K562 (cell line): ENCODE measurements at regions not wholly inside any gene's neighbourhood (a gene's known extent, or its start where the extent isn't known, plus 50 kb on each side); places are given as distances from the start of the nearest gene placed in this dataset.

Experiments used
- CREB1 ChIP-seq, 2 experiments: sonication (generic) in 1 of 2; formaldehyde crosslinking in 1 of 2; IDR thresholded peaks; 2 replicates each; pipeline versions ENCODE4 v1.6.1 to v1.8.0; 2012 to 2022; ENCODE audit warnings: inconsistent platforms in 1 of 2, mild to moderate bottlenecking in 1 of 2, missing genetic modification reagents in 1 of 2, moderate library complexity in 1 of 2
- MYC ChIP-seq, 2 experiments: fragments of 250-450 bp in 1 of 2; sonication (Bioruptor Pico) in 1 of 2; IDR thresholded peaks; 2 replicates each; pipeline versions ENCODE4 v1.5.1 to v1.6.1; 2012 to 2021; ENCODE audit warnings: low read depth in 2 of 2, borderline replicate concordance in 1 of 2, improper control_type of control experiment in 1 of 2, low read length in 1 of 2, mild to moderate bottlenecking in 1 of 2, moderate library complexity in 1 of 2
- NR2F6 ChIP-seq: fragments of 450-650 bp; formaldehyde crosslinking; IDR thresholded peaks from 2 replicates; pipeline ENCODE4 v1.4.0; 2020; ENCODE audit warnings: mild to moderate bottlenecking
- RBM15 ChIP-seq: fragments of 200-400 bp; formaldehyde crosslinking; IDR thresholded peaks from 2 replicates; pipeline ENCODE4 v1.6.1; 2018; ENCODE audit warnings: mild to moderate bottlenecking, low read length, moderate library complexity; ENCODE audit not compliant: insufficient read depth
- ZNF354B ChIP-seq: fragments of 250-450 bp; sonication (Bioruptor Pico); IDR thresholded peaks from 2 replicates; pipeline ENCODE4 v1.4.0; 2020
- TF ChIP-seq, protein P1 (sequence below), 3 experiments: fragments of 200-800 bp in 1 of 3; fragments of 250-450 bp in 1 of 3; fragments of 450-650 bp in 1 of 3; sonication (Bioruptor Pico) in 1 of 3; sonication (Bioruptor generic) in 1 of 3; formaldehyde crosslinking in 1 of 3; IDR thresholded peaks; 2 replicates each; pipeline versions ENCODE4 v1.6.1 to v1.8.0; 2016 to 2022; ENCODE audit warnings: mild to moderate bottlenecking in 2 of 3, missing genetic modification characterization in 2 of 3, missing compliant biosample characterization in 1 of 3, moderate library complexity in 1 of 3

- TF ChIP-seq, protein P1, sequence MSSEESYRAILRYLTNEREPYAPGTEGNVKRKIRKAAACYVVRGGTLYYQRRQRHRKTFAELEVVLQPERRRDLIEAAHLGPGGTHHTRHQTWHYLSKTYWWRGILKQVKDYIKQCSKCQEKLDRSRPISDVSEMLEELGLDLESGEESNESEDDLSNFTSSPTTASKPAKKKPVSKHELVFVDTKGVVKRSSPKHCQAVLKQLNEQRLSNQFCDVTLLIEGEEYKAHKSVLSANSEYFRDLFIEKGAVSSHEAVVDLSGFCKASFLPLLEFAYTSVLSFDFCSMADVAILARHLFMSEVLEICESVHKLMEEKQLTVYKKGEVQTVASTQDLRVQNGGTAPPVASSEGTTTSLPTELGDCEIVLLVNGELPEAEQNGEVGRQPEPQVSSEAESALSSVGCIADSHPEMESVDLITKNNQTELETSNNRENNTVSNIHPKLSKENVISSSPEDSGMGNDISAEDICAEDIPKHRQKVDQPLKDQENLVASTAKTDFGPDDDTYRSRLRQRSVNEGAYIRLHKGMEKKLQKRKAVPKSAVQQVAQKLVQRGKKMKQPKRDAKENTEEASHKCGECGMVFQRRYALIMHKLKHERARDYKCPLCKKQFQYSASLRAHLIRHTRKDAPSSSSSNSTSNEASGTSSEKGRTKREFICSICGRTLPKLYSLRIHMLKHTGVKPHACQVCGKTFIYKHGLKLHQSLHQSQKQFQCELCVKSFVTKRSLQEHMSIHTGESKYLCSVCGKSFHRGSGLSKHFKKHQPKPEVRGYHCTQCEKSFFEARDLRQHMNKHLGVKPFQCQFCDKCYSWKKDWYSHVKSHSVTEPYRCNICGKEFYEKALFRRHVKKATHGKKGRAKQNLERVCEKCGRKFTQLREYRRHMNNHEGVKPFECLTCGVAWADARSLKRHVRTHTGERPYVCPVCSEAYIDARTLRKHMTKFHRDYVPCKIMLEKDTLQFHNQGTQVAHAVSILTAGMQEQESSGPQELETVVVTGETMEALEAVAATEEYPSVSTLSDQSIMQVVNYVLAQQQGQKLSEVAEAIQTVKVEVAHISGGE (CRISPR knock-in tag; IDR thresholded peaks at IDR 0.05) = no peak
- TF ChIP-seq NR2F6 (CRISPR knock-in tag) (no peak), MYC (IDR thresholded peaks at IDR 0.05; ENCODE audit: low read depth, low read length) (no peak), MYC (CRISPR knock-in tag; IDR thresholded peaks at IDR 0.05; ENCODE audit: borderline replicate concordance, low read depth) (no peak), CREB1 (IDR thresholded peaks at IDR 0.05) (no peak), CREB1 (CRISPR knock-in tag; IDR thresholded peaks at IDR 0.05) (no peak), RBM15 (no peak), ZNF354B (CRISPR knock-in tag) (no peak)
- TF ChIP-seq, all 486 proteins: peak for 0
Observed at GRCh38 chr2:191593622-191594385, 84.1 kb upstream of the NABP1 start (continued).
